GM19099 (cell line): ENCODE measurements at regions not wholly inside any gene's neighbourhood (a gene's known extent, or its start where the extent isn't known, plus 50 kb on each side); places are given as distances from the start of the nearest gene placed in this dataset.

Experiments
- POLR2A ChIP-seq: IDR thresholded peaks from 3 replicates; pipeline ENCODE4 v1.6.1; 2011; ENCODE audit warnings: low read depth; ENCODE audit not compliant: insufficient read length; ENCODE audit errors: extremely low read depth

DNA sequence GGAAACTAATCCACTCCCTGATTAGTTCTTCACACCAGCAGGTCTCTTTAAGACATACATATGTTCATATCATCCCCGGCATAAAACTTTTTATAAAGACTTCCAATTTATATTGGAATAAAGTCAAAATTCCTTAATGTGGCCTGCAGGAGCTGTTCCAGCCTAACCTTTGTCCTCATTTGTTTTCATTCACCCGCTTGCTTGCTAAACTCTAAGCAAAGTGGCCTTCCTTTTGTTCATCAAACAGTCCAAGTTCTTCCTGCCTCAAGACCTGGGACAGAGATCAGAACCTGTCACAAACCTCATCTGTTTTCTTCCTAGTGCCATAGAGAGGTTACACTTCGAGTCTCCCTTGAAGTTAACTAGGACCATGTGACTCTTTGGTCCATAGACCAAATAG, 339.4 kb upstream of the ID2 start:
- no peak for TF ChIP-seq POLR2A

DNA sequence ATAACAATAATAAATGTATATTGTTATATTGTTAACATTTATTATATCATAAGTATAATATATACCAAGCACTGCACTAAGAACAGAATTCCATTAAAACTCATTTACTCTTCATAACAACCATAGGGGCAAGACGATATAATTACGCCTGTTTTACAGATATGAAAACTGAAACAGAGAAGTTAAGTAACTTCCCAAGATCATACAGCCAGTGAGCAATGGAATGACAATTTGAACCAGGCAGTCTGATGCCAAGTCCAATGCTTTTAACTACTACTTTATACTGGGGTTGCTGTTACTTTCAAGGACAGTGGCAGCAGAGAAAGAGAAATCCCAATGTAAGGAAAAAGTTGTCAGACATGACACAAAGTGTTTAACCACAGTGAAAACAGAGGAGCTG, 338.8 kb upstream of the ID2 start:
- TF ChIP-seq POLR2A, result no peak

DNA sequence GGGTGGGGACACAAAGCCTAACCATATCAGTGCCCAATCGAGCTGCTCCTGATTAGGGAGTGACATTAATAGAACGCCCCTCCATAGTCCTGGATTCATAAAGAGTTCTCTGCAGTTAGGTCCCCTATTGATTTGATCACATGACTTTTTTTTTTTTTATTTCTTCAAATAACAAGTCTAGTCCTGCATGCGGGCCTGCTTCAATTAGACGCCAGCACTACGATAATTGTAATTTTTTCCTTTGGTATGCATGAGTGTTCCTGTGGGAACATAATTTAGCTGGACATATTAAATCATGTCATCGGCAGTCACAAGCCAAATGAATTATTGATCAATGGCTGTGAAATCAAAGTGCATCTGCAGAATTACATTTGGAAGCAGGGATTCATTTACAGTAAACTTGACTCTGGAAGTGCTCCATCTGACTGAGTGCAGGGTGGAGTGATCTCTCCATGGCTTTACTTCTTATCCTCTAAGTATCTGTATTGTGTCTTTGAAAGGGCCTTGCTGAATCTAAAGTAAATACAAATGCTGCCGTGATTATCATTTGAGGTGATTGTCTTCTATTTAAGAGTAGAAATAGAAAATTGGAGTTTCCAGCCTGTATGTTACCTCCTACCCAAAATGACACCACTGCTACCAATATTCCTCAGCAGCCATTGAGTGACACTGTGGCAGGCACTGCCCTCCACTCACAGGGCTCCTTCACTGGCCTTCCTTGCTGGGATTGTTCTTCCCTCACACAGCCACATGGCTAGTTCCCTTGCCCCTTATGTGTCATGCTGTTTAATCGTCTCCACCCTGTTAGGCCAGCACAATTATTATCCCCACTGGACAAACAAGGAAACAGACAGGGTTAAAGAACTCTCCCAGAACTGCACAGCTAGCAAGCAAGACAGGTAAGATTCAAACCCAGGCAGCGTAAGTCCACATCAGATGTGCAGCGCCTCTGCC, 337.4 kb upstream of the ID2 start:
- TF ChIP-seq POLR2A, result no peak

DNA sequence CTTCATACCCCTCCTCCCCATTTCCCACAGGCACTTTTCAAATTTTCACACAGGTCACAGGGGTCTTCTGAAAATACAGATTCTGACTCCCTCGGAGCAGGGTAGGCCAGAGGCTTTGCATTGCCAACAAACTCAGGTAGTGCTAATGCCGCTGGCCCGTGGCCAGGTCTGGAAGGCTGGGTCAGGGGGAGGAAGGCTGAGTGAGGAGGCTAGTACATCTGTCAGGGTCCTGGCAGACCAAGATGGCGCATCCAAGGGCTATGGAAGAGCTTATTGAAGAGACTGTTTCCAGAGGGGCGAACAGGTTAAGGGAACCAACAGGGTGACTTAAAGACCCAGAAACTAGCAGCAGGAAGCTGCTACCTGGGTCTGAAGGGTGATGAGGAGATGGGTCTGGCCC, 336.7 kb upstream of the ID2 start:
- no peak for TF ChIP-seq POLR2A

DNA sequence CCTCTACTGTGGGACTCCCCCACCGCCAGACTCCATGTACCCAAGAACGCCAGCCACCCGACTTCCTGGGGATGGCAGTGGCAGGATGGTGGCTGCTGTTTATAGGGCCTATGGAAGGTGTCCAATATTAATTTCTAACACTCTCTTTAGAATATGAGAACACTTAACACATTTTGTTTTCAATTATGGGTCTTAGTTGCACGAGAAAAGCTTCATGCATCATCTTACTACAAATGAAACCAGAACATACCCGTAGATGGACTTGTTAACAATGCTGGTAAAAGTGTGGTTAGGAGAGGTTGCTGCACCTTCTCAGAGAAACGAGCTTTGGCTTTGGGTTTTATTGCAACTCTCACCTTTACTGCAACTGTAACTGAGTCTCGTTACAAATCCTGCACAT, 335.6 kb upstream of the ID2 start:
- no peak for TF ChIP-seq POLR2A

DNA sequence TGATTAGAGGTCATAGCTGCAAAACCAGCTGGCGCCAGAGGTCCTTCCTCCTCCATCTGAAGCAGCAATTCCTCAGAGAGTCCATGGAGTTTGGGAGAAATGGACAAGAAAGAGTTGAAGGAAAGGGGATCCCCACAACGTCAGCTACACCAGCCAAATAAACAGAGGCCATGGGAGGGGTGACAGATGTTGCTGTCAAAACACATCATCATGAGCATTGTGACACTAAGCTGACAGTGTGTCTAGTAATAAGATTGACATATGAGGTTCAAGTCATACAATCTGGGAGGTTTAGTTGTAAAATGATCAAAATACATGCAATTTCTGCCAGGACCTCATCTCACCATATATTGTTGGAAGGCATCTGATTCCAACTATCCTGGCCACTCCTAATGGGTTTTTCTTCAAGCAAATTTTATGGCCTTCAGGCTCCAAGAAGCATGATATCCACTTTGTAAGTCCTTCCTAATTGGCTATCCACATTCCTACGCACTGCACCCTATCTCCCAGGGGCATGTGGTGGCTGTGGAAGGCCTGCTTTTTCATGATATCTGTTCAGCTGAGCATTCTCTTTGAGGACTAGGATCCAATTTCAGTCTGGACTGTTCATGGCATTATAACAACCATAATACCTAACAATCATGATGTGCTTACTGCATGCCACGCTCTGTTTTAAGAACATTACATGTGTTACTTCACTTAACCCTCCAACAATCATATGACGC, 335.0 kb upstream of the ID2 start:
- no peak for TF ChIP-seq POLR2A

DNA sequence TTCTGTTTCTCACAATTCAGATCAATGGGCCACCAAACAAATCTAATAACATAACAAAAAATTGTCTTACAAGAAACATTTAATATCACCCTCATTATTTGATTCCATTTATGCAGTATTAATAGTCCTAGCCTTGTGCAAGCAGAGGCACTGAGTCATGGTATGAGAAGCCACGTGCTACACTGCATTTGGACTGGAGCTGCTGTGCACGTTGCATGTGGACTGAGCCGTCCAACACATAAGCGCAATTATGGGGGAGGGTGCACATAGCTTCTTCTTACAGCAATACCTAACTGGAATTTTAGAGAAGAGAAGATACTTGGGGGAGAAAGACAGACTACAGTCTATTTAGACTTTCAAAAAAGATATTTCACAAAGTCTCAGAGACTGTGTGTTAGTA, 329.6 kb upstream of the ID2 start:
- TF ChIP-seq POLR2A, result no peak

DNA sequence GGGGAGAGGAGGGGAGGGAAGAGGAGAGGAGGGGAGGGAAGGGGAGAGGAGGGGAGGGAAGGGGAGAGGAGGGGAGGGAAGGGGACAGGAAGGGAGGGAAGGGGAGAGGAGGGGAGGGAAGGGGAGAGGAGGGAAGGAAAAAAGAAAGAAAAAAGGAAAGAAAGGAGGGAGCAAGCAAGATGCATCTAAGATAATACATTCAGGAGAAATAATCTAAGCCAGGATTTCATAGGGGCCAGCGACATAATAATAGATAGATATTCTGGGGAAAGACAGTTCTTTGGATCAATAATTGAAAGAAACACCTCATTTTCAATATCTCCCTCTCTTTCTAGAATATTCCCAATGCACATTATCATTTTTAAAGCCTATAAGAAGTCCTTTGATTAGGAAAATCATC, 328.9 kb upstream of the ID2 start:
- TF ChIP-seq POLR2A, result no peak

DNA sequence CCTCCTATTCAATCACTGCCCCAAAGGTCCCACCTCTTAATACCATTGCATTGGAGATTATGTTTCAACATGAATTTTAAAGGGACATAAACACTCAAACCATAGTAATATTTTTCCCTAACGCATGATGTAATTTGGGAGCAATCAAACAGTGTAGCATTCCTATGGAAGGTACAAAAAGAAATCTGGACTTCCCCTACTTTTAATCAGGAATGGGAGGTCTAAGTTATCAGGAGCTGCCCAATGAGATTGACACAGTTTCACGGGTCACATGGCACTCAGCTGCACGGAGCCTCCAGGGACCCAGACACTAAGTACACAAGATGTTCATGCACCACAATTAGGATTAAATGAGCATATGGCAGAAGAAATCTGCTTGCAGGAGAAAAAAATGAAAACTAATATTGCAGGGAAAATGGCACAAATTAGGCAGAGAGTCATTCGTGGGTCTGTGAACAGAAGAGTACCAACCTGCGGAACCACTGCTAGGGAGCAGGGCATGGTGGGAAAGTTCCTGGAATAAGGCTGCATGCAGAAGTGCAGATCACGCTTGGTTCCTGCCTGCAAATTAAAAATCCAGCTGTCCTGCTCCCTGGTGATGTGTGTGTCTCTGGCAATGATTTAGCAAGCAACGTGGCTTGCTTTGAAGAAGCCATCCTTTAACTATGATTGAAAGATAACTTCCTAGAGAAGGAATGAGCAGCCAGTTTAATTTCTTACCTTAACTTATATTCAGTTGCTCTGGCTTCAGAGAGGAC, 326.6 kb upstream of the ID2 start:
- TF ChIP-seq POLR2A, result no peak

DNA sequence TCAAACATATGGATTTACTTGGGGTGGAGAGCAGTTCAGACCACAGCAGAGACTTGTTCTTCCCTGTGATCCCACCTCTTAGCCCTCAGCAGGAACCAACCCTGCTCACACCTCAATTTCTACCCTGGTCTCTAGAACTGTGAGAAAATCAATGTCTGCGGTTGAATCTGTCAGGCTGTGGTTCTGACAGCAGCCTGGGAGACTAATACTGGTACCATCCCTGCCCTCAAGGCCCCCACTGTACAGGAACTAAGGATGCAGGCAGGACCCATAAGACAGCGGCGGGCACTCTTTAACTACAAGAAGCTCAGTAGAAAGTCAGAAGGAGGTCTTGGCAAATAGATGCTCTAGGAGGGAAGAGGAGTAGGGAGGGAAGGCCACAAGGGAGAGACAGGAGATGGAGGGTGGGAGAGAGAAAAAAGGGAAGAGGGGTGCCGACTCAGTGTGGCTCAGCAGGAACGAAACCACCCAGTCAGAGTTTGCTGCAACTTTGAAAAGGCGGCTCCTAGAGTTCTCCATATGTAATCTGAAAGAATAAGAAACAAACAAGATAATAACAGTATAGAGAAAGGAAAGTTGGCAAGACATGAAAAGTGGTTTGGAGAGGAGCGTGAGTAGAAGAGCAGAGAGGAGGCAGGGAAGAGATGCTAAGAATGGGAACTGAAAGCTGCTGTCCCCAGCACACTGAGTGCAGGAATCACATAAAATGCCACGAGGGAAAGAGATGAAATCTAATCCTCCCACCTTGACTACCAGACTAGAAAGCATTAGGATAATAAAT, 323.9 kb upstream of the ID2 start:
- TF ChIP-seq POLR2A, result no peak

DNA sequence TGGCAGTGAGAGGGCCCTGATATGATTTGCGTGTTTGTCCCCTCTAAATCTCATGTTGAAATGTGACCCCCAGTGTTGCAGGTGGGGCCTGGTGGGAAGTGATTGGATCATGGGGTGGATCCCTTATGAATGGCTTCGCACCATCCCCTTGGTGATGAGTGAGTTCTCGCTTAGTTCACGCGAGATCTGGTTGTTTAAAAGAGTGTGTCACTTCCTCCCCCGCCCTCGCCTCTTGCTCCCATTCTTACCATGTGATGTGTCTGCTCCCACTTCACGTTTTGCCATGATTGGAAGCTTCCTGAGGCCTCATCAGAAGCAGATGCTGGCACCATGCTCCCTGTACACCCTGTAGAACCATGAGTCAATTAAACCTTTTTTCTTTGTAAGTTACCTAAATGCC, 319.9 kb upstream of the ID2 start:
- TF ChIP-seq POLR2A, result no peak

DNA sequence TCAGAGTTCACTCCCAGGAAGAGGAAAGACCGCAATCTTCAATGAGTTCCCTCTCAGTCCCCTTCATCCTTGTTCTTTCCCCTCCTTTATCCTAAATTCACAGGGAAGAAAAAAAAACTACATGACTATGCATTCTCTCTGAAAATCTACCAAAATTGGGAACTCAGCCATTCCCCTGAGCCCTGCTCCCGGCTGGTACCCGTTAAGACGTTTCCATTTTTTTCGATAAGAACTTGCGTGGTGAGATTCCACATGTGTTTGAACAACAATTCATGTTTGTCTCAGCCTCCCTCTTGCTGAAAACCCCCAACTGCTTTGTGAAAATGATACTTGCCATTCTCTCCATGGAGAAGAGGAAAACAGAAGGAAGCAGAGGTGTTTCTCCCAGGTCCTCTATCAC, 318.7 kb upstream of the ID2 start:
- no peak for TF ChIP-seq POLR2A

DNA sequence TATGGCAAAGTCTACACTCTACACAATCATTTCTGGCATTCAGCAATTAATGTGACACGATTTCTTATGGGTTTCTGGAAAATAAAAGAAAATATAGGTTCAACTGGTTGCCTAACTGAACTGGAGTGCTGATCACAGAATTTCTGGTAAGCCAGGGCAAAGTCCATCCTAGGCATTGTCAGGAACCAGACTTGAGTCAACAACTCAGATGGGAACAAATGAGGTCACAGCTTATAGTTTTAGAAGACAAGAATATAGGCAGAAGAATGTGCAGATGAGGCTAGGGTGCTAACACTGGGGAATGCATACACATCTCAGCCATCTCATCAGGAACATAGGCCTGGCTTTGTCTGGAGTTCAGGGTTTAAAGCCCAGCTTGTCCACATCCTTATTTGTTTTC, 317.2 kb upstream of the ID2 start:
- TF ChIP-seq POLR2A, result no peak

DNA sequence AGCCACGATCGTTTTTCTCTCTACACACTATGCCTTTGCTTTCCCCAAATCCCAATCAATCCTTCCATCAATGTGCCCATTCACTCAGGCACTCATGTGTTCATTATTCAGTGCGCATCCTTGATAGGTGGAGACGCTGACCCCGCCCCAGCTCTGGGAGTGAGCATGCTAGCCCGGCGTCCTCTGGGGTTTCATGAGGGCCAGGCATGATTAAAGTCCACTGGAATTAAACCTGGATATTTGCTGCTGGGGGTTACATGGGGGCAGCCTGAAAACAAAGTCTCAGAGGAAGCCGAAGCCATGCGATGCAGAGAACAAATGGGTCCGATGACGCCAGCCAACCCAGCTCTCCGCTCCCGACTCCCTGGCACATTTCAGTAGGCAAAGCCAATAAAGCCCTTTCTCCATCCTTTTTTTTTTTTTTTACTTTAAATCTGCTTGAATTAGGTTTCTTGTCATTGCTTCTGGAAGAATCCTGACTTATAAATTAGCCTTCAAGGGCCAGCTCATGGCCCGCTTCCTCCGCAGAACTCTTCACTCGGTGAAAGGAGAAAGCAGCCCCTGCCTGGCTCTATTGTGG, 316.4 kb upstream of the ID2 start:
- no peak for TF ChIP-seq POLR2A

DNA sequence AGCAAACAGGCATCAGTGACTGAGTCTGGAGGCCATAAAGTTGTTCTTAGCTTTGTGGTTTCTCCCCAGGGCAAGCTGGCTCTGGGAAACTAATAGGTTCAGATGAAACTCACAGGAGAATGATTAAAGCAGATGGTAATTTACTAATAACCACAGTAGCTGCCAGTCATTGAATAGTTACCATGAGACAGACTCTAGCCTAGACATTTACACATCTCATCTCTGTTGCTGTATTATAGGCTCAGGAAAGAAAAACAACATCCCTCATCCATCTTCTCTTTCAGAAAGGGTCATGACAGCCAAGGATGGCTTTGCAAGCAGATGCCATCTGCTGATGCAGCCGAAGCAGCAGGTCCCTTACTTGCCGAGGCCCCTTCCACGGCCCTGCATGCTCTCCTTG, 314.0 kb upstream of the ID2 start:
- no peak for TF ChIP-seq POLR2A

DNA sequence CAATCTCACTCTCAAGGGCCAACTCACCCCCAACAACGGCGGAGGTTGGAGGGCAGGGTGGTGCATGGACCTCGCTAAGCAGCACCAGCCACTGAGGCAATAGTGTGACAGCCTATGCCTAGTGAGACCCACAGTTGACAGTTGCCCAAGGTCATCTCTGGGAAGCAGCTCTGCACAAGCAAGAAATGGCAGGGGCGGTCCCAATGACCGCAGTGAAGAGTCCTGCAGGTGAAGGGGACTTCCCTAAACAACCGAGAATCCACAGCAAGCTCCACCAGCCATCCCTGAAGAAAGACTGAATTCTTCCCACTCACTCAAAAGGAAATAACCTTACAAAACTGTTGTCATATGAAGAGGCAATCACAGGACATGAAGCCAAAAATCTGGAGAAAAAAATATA, 313.4 kb upstream of the ID2 start:
- TF ChIP-seq POLR2A, result no peak
